ENCODE measurements at regions not wholly inside any gene's neighbourhood (a gene's known extent, or its start where the extent isn't known, plus 50 kb on each side); places are given as distances from the start of the nearest gene placed in this dataset.

- TF ChIP-seq, protein P1, sequence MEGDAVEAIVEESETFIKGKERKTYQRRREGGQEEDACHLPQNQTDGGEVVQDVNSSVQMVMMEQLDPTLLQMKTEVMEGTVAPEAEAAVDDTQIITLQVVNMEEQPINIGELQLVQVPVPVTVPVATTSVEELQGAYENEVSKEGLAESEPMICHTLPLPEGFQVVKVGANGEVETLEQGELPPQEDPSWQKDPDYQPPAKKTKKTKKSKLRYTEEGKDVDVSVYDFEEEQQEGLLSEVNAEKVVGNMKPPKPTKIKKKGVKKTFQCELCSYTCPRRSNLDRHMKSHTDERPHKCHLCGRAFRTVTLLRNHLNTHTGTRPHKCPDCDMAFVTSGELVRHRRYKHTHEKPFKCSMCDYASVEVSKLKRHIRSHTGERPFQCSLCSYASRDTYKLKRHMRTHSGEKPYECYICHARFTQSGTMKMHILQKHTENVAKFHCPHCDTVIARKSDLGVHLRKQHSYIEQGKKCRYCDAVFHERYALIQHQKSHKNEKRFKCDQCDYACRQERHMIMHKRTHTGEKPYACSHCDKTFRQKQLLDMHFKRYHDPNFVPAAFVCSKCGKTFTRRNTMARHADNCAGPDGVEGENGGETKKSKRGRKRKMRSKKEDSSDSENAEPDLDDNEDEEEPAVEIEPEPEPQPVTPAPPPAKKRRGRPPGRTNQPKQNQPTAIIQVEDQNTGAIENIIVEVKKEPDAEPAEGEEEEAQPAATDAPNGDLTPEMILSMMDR (conservative IDR thresholded peaks at IDR 0.05; ENCODE audit: low read depth, low read length), result no peak
- no peak for TF ChIP-seq EZH2 (IDR thresholded peaks at IDR 0.05; ENCODE audit: borderline replicate concordance, low read depth, low read length, poor library complexity, severe bottlenecking)
These were observed 315.4 kb downstream of the MCTP2 start for GRCh38 chr15:94546808-94547207.
